COLO829 (cell line): ENCODE measurements at regions not wholly inside any gene's neighbourhood (a gene's known extent, or its start where the extent isn't known, plus 50 kb on each side); places are given as distances from the start of the nearest gene placed in this dataset.

Experiments used
- DNase-seq: peaks from one replicate; pipeline ENCODE4 v3.0.0; 2012; ENCODE audit warnings: low spot score

GRCh38 chr21:39124681-39125251 lies 58.5 kb downstream of the PSMG1 start:
- DNase-seq = no peak

GRCh38 chr21:39123375-39123774 lies 59.9 kb downstream of the PSMG1 start:
- no peak for DNase-seq

GRCh38 chr21:39121600-39122355 lies 61.5 kb downstream of the PSMG1 start:
- DNase-seq = no peak

- no peak for DNase-seq
Observed at GRCh38 chr21:39120876-39121599, 62.2 kb downstream of the PSMG1 start.

- no peak for DNase-seq
Observed at GRCh38 chr21:39119891-39120290, 63.4 kb downstream of the PSMG1 start.

GRCh38 chr21:39118604-39119215 lies 64.5 kb downstream of the PSMG1 start:
- no peak for DNase-seq

- DNase-seq = no peak
Observed at GRCh38 chr21:39118061-39118460, 65.2 kb downstream of the PSMG1 start.

- no peak for DNase-seq
Observed at GRCh38 chr21:39117440-39117970, 65.7 kb downstream of the PSMG1 start.

GRCh38 chr21:39116761-39117439 lies 66.4 kb downstream of the PSMG1 start:
- no peak for DNase-seq

GRCh38 chr21:39115576-39116235 lies 67.5 kb downstream of the PSMG1 start:
- no peak for DNase-seq

- DNase-seq = no peak
Observed at GRCh38 chr21:39114871-39115575, 68.2 kb downstream of the PSMG1 start.

- DNase-seq = no peak
Observed at GRCh38 chr21:39111931-39112550, 71.2 kb downstream of the PSMG1 start.

GRCh38 chr21:39110431-39110830 lies 72.8 kb downstream of the PSMG1 start:
- DNase-seq = no peak

GRCh38 chr21:39109596-39110210 lies 73.5 kb downstream of the PSMG1 start:
- DNase-seq = no peak

GRCh38 chr21:39109163-39109530 lies 74.1 kb downstream of the PSMG1 start:
- DNase-seq = no peak

- no peak for DNase-seq
Observed at GRCh38 chr21:39108291-39109162, 74.7 kb downstream of the PSMG1 start.

- DNase-seq = no peak
Observed at GRCh38 chr21:39107739-39108138, 75.5 kb downstream of the PSMG1 start.

GRCh38 chr21:39106881-39107462 lies 76.3 kb downstream of the PSMG1 start:
- DNase-seq = no peak

- no peak for DNase-seq
Observed at GRCh38 chr21:39105836-39106235, 77.4 kb downstream of the PSMG1 start.
